ENCODE measurements at regions not wholly inside any gene's neighbourhood (a gene's known extent, or its start where the extent isn't known, plus 50 kb on each side); places are given as distances from the start of the nearest gene placed in this dataset.

GRCh38 chr2:194566907-194567660 lies 1089.9 kb upstream of the SLC39A10 start:
- no peak overlapping the region for H3K27ac Mint-ChIP-seq (ENCODE audit: low read depth, unreplicated experiment)
- BruUV-seq (replicated peaks) = no TSS peak
- no peak for DNase-seq (ENCODE audit: unreplicated experiment)
- no peaks in the 10 kb centered on the region for H3K27me3 Mint-ChIP-seq (ENCODE audit: insufficient read depth, unreplicated experiment)
- no peak overlapping the region for H3K4me3 Mint-ChIP-seq (ENCODE audit: unreplicated experiment)
- POLR2A ChIA-PET = no interaction called here
- intact Hi-C loops (cut with micrococcal nuclease) = no loop called here
- H3K4me1 Mint-ChIP-seq (ENCODE audit: insufficient read depth, unreplicated experiment) = no peaks in the 10 kb centered on the region
- no peaks in the 10 kb centered on the region for H3K36me3 Mint-ChIP-seq (ENCODE audit: insufficient read depth, unreplicated experiment)
- no peak for TF ChIP-seq CTCF (IDR thresholded peaks at IDR 0.05; ENCODE audit: unreplicated experiment)
- CTCF ChIA-PET = interaction anchor here (0.7 kb wide), 1 partner anchor 578 kb away, joined by 4 read pairs; no protein-coding TSS in a partner anchor
- no peaks in the 10 kb centered on the region for H3K9me3 Mint-ChIP-seq (ENCODE audit: unreplicated experiment)

- no peak for TF ChIP-seq CTCF (IDR thresholded peaks at IDR 0.05; ENCODE audit: unreplicated experiment)
- H3K9me3 Mint-ChIP-seq (ENCODE audit: unreplicated experiment) = peaks cover 9% of the 10 kb centered on the region
- no peaks in the 10 kb centered on the region for H3K27me3 Mint-ChIP-seq (ENCODE audit: insufficient read depth, unreplicated experiment)
- no peaks in the 10 kb centered on the region for H3K36me3 Mint-ChIP-seq (ENCODE audit: insufficient read depth, unreplicated experiment)
- POLR2A ChIA-PET = interaction anchor here (0.7 kb wide), 1 partner anchor 380 kb away, joined by 4 read pairs; no protein-coding TSS in a partner anchor
- intact Hi-C loops (cut with micrococcal nuclease) = no loop called here
- no peak overlapping the region for H3K27ac Mint-ChIP-seq (ENCODE audit: low read depth, unreplicated experiment)
- no peak for DNase-seq (ENCODE audit: unreplicated experiment)
- BruUV-seq (replicated peaks) = no TSS peak
- H3K4me3 Mint-ChIP-seq (ENCODE audit: unreplicated experiment) = no peak overlapping the region
- CTCF ChIA-PET = interaction anchor here (1.0 kb wide), 1 partner anchor 11 kb away, joined by 3 read pairs; no protein-coding TSS in a partner anchor
- no peaks in the 10 kb centered on the region for H3K4me1 Mint-ChIP-seq (ENCODE audit: insufficient read depth, unreplicated experiment)
Observed at GRCh38 chr2:194564422-194564821, 1092.6 kb upstream of the SLC39A10 start.

GRCh38 chr2:194562329-194562728 lies 1094.7 kb upstream of the SLC39A10 start:
- intact Hi-C loops (cut with micrococcal nuclease) = no loop called here
- no peaks in the 10 kb centered on the region for H3K36me3 Mint-ChIP-seq (ENCODE audit: insufficient read depth, unreplicated experiment)
- no peaks in the 10 kb centered on the region for H3K4me1 Mint-ChIP-seq (ENCODE audit: insufficient read depth, unreplicated experiment)
- DNase-seq (ENCODE audit: unreplicated experiment) = no peak
- H3K9me3 Mint-ChIP-seq (ENCODE audit: unreplicated experiment) = peaks cover 9% of the 10 kb centered on the region
- no peak for TF ChIP-seq CTCF (IDR thresholded peaks at IDR 0.05; ENCODE audit: unreplicated experiment)
- BruUV-seq (replicated peaks) = no TSS peak
- H3K4me3 Mint-ChIP-seq (ENCODE audit: unreplicated experiment) = no peak overlapping the region
- no peaks in the 10 kb centered on the region for H3K27me3 Mint-ChIP-seq (ENCODE audit: insufficient read depth, unreplicated experiment)
- H3K27ac Mint-ChIP-seq (ENCODE audit: low read depth, unreplicated experiment) = no peak overlapping the region
- CTCF ChIA-PET = interaction anchor here (1.4 kb wide), 1 partner anchor 16 kb away, joined by 3 read pairs; no protein-coding TSS in a partner anchor
- POLR2A ChIA-PET = no interaction called here

GRCh38 chr2:194559964-194560363 lies 1097.1 kb upstream of the SLC39A10 start:
- no peaks in the 10 kb centered on the region for H3K36me3 Mint-ChIP-seq (ENCODE audit: insufficient read depth, unreplicated experiment)
- POLR2A ChIA-PET = interaction anchor here (0.6 kb wide), 1 partner anchor 1379 kb away, joined by 3 read pairs; no protein-coding TSS in a partner anchor
- intact Hi-C loops (cut with micrococcal nuclease) = no loop called here
- H3K27ac Mint-ChIP-seq (ENCODE audit: low read depth, unreplicated experiment) = no peak overlapping the region
- H3K4me1 Mint-ChIP-seq (ENCODE audit: insufficient read depth, unreplicated experiment) = no peaks in the 10 kb centered on the region
- no peak overlapping the region for H3K4me3 Mint-ChIP-seq (ENCODE audit: unreplicated experiment)
- DNase-seq (ENCODE audit: unreplicated experiment) = no peak
- CTCF ChIA-PET = interaction anchor here (0.6 kb wide), 1 partner anchor 377 kb away, joined by 3 read pairs; no protein-coding TSS in a partner anchor
- peaks cover 9% of the 10 kb centered on the region for H3K9me3 Mint-ChIP-seq (ENCODE audit: unreplicated experiment)
- no peak for TF ChIP-seq CTCF (IDR thresholded peaks at IDR 0.05; ENCODE audit: unreplicated experiment)
- H3K27me3 Mint-ChIP-seq (ENCODE audit: insufficient read depth, unreplicated experiment) = no peaks in the 10 kb centered on the region
- no TSS peak for BruUV-seq (replicated peaks)
